H9 (cell line): ENCODE measurements at regions not wholly inside any gene's neighbourhood (a gene's known extent, or its start where the extent isn't known, plus 50 kb on each side); places are given as distances from the start of the nearest gene placed in this dataset.

ENCODE experiments used
- DNase-seq: peaks from one replicate; pipeline ENCODE4 v3.0.0-alpha.2; 2017
- H2AFZ ChIP-seq: one replicate; pipeline ENCODE4 v1.6.1; 2013; ENCODE audit warnings: mild to moderate bottlenecking, low read length, control low read depth, moderate library complexity
- H2AK5ac ChIP-seq: 2 replicates; pipeline ENCODE4 v1.6.1; 2013; ENCODE audit warnings: low read length, control low read depth, mixed read lengths; ENCODE audit not compliant: insufficient read length
- H2BK120ac ChIP-seq: one replicate; pipeline ENCODE4 v1.6.1; 2013; ENCODE audit warnings: low read depth, mild to moderate bottlenecking, low read length, control low read depth, inconsistent platforms; ENCODE audit not compliant: poor library complexity, severe bottlenecking
- H2BK12ac ChIP-seq: 2 replicates; pipeline ENCODE4 v1.6.1; 2013; ENCODE audit warnings: low read length, control low read depth, mixed read lengths, low read depth; ENCODE audit not compliant: insufficient read length
- H2BK15ac ChIP-seq: 2 replicates; pipeline ENCODE4 v1.6.1; 2013; ENCODE audit warnings: low read depth, low read length, control low read depth
- H2BK20ac ChIP-seq: one replicate; pipeline ENCODE4 v1.6.1; 2013; ENCODE audit warnings: low read depth, mild to moderate bottlenecking, low read length, control low read depth, inconsistent platforms; ENCODE audit not compliant: poor library complexity, severe bottlenecking
- H2BK5ac ChIP-seq: 2 replicates; pipeline ENCODE4 v1.6.1; 2013; ENCODE audit warnings: low read length, control low read depth, mixed read lengths; ENCODE audit not compliant: insufficient read length
- H3K14ac ChIP-seq: 2 replicates; pipeline ENCODE4 v1.6.1; 2013; ENCODE audit warnings: low read length, control low read depth; ENCODE audit not compliant: insufficient read depth
- H3K18ac ChIP-seq: 2 replicates; pipeline ENCODE4 v1.6.1; 2013; ENCODE audit warnings: low read depth, mild to moderate bottlenecking, mixed read lengths, low read length, control low read depth; ENCODE audit not compliant: insufficient read length
- H3K23ac ChIP-seq: 2 replicates; pipeline ENCODE4 v1.6.1; 2013; ENCODE audit warnings: low read length, control low read depth, mixed read lengths, low read depth; ENCODE audit not compliant: insufficient read length
- H3K23me2 ChIP-seq: 2 replicates; pipeline ENCODE4 v1.6.1; 2013; ENCODE audit warnings: low read depth, mild to moderate bottlenecking, mixed read lengths, low read length, control low read depth; ENCODE audit not compliant: insufficient read length, poor library complexity, severe bottlenecking
- H3K27ac ChIP-seq: 2 replicates; pipeline ENCODE4 v1.5.1; 2013; ENCODE audit warnings: low read length, control low read depth, mixed read lengths, low read depth; ENCODE audit not compliant: insufficient read length
- H3K27me3 ChIP-seq: 2 replicates; pipeline ENCODE4 v1.6.1; 2013; ENCODE audit warnings: low read length, control low read depth, inconsistent platforms; ENCODE audit not compliant: insufficient read depth
- H3K4ac ChIP-seq: 2 replicates; pipeline ENCODE4 v1.6.1; 2013; ENCODE audit warnings: low read depth, mild to moderate bottlenecking, control low read depth, inconsistent platforms, low read length, moderate library complexity
- H3K4me1 ChIP-seq: 2 replicates; pipeline ENCODE4 v1.6.1; 2013; ENCODE audit warnings: low read length, control low read depth, inconsistent platforms; ENCODE audit not compliant: insufficient read depth
- H3K4me2 ChIP-seq: 2 replicates; pipeline ENCODE4 v1.6.1; 2013; ENCODE audit warnings: low read length, control low read depth, mixed read lengths; ENCODE audit not compliant: insufficient read length, insufficient read depth
- H3K56ac ChIP-seq: 2 replicates; pipeline ENCODE4 v1.6.1; 2013; ENCODE audit warnings: low read depth, mild to moderate bottlenecking, mixed read lengths, low read length, control low read depth; ENCODE audit not compliant: insufficient read length
- H3K79me1 ChIP-seq: 2 replicates; pipeline ENCODE4 v1.6.1; 2013; ENCODE audit warnings: low read depth, mild to moderate bottlenecking, moderate library complexity, low read length, control low read depth, inconsistent platforms; ENCODE audit not compliant: insufficient read depth, poor library complexity, severe bottlenecking
- H3K79me2 ChIP-seq: 2 replicates; pipeline ENCODE4 v1.6.1; 2013; ENCODE audit warnings: low read length, control low read depth, inconsistent platforms; ENCODE audit not compliant: insufficient read depth
- H3K9ac ChIP-seq: 2 replicates; pipeline ENCODE4 v1.6.1; 2013; ENCODE audit warnings: low read length, control low read depth, mixed read lengths; ENCODE audit not compliant: insufficient read length; ENCODE audit errors: extremely low read depth
- H3K9me3 ChIP-seq: one replicate; pipeline ENCODE4 v1.6.1; 2013; ENCODE audit warnings: low read depth, low read length, inconsistent platforms; ENCODE audit not compliant: control insufficient read depth
- H3T11ph ChIP-seq: one replicate; pipeline ENCODE4 v1.6.1; 2013; ENCODE audit warnings: mild to moderate bottlenecking, low read length, control low read depth, inconsistent platforms
- H4K20me1 ChIP-seq: one replicate; pipeline ENCODE4 v1.6.1; 2013; ENCODE audit not compliant: control insufficient read depth, insufficient read length, insufficient read depth
- H4K5ac ChIP-seq: 2 replicates; pipeline ENCODE4 v1.6.1; 2013; ENCODE audit warnings: low read depth, mild to moderate bottlenecking, mixed read lengths, low read length, control low read depth; ENCODE audit not compliant: insufficient read length
- H4K8ac ChIP-seq: replicated peaks from 2 replicates; pipeline ENCODE4 v1.6.1; 2013; ENCODE audit warnings: low read length, control low read depth, mixed read lengths, low read depth; ENCODE audit not compliant: insufficient read length
- H4K91ac ChIP-seq: 2 replicates; pipeline ENCODE4 v1.6.1; 2013; ENCODE audit warnings: low read depth, mild to moderate bottlenecking, moderate library complexity, mixed read lengths, low read length, control low read depth; ENCODE audit not compliant: insufficient read length
- H3K27ac Mint-ChIP-seq, 3 experiments: 2 replicates in 2 of 3; 3 replicates in 1 of 3; pipeline ENCODE4 v1.8.0; 2020 to 2021; ENCODE audit warnings: mixed read lengths in 3 of 3, mild to moderate bottlenecking in 1 of 3, moderate library complexity in 1 of 3
- H3K27me3 Mint-ChIP-seq: 2 replicates; pipeline ENCODE4 v1.8.0; 2021; ENCODE audit warnings: low read depth, mild to moderate bottlenecking, moderate library complexity, mixed read lengths
- H3K36me3 Mint-ChIP-seq, 3 experiments: 2 replicates in 2 of 3; 3 replicates in 1 of 3; pipeline ENCODE4 v1.8.0; 2020 to 2021; ENCODE audit warnings: low read depth in 3 of 3, mixed read lengths in 3 of 3; ENCODE audit not compliant: insufficient read depth in 1 of 3
- H3K4me1 Mint-ChIP-seq, 2 experiments: 2 replicates each; pipeline ENCODE4 v1.8.0; 2020; ENCODE audit warnings: mixed read lengths in 2 of 2
- H3K4me3 Mint-ChIP-seq, 2 experiments: 2 replicates in 1 of 2; 3 replicates in 1 of 2; pipeline ENCODE4 v1.8.0; 2020 to 2021; ENCODE audit warnings: mild to moderate bottlenecking in 2 of 2, mixed read lengths in 2 of 2, moderate library complexity in 1 of 2
- H3K9me3 Mint-ChIP-seq, 2 experiments: 2 replicates in 1 of 2; 3 replicates in 1 of 2; pipeline ENCODE4 v1.8.0; 2020; ENCODE audit warnings: mild to moderate bottlenecking in 2 of 2, mixed read lengths in 2 of 2, moderate library complexity in 1 of 2
- WGBS: extraction: QIAGEN DNeasy Blood & Tissue Kit; methylation state at CpG from one replicate; pipeline ENCODE4 v1.1.7; 2013; ENCODE audit warnings: missing lambda C conversion rate, low lambda C conversion rate, mixed read lengths; ENCODE audit not compliant: insufficient read length; ENCODE audit errors: extremely low coverage; 5-methylcytosine and 5-hydroxymethylcytosine counted together
- TF ChIP-seq, protein P1 (sequence below): fragments of 200-600 bp; sonication (generic); conservative IDR thresholded peaks from 3 replicates; pipeline ENCODE4 v1.8.0; 2021; ENCODE audit warnings: antibody characterized with exemption, mild to moderate bottlenecking

DNA sequence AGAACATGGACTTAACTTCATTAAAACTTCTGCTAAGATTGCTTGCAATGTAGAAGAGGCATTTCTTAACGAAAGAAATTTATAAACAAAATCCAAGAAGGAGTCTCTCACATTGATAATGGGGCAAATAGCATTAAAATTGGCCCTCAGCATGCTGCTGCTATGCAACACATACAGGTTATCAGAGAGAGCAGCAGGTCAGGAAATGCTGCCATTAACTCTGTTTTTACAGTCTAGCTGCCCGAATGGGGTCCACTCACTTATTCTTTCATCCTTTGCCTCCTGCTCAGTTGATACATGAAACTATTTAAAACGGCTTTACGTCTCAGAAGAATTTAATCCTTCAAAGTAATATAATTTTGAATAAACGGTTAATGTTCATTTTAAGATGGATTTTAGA lies 620.4 kb downstream of the SLC16A7 start:
- H3K56ac ChIP-seq, result no peak overlapping the region
- Mint-ChIP-seq H3K27me3 (no peaks in the 10 kb centered on the region), H3K4me3 (no peak overlapping the region), H3K9me3 (peaks cover 15 to 28% of the 10 kb centered on the region in 2 experiments), H3K36me3 (peaks cover 6 to 32% (median 16%) of the 10 kb centered on the region in 3 experiments; a peak in 5 of 7 replicates), H3K27ac (no peak overlapping the region), H3K4me1 (no peaks in the 10 kb centered on the region)
- no peak overlapping the region for H3K4me2 ChIP-seq
- H3T11ph ChIP-seq, result no peak overlapping the region
- no peaks in the 10 kb centered on the region for H3K4me1 ChIP-seq
- no peak overlapping the region for H3K9ac ChIP-seq
- H4K8ac ChIP-seq, result no peak overlapping the region
- H2AK5ac ChIP-seq, result no peak overlapping the region
- H2BK5ac ChIP-seq, result no peak overlapping the region
- H3K23ac ChIP-seq, result no peak overlapping the region
- no peak overlapping the region for H2BK15ac ChIP-seq
- no CpG with 5 or more reads among the region's 5 CpGs for WGBS
- H2AFZ ChIP-seq, result no peak overlapping the region
- TF ChIP-seq, protein P1, sequence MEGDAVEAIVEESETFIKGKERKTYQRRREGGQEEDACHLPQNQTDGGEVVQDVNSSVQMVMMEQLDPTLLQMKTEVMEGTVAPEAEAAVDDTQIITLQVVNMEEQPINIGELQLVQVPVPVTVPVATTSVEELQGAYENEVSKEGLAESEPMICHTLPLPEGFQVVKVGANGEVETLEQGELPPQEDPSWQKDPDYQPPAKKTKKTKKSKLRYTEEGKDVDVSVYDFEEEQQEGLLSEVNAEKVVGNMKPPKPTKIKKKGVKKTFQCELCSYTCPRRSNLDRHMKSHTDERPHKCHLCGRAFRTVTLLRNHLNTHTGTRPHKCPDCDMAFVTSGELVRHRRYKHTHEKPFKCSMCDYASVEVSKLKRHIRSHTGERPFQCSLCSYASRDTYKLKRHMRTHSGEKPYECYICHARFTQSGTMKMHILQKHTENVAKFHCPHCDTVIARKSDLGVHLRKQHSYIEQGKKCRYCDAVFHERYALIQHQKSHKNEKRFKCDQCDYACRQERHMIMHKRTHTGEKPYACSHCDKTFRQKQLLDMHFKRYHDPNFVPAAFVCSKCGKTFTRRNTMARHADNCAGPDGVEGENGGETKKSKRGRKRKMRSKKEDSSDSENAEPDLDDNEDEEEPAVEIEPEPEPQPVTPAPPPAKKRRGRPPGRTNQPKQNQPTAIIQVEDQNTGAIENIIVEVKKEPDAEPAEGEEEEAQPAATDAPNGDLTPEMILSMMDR, result no peak
- H2BK120ac ChIP-seq, result no peak overlapping the region
- H3K4ac ChIP-seq, result no peak overlapping the region
- no peak for DNase-seq
- no peaks in the 10 kb centered on the region for H3K27me3 ChIP-seq
- no peaks in the 10 kb centered on the region for H3K9me3 ChIP-seq
- H3K18ac ChIP-seq, result no peak overlapping the region
- H3K27ac ChIP-seq, result no peak overlapping the region
- H3K79me2 ChIP-seq, result no peaks in the 10 kb centered on the region
- no peak overlapping the region for H4K91ac ChIP-seq
- H4K5ac ChIP-seq, result no peak overlapping the region
- H3K14ac ChIP-seq, result no peak overlapping the region
- no peak overlapping the region for H2BK20ac ChIP-seq
- no peaks in the 10 kb centered on the region for H3K79me1 ChIP-seq
- no peaks in the 10 kb centered on the region for H3K23me2 ChIP-seq
- no peak overlapping the region for H2BK12ac ChIP-seq
- no peaks in the 10 kb centered on the region for H4K20me1 ChIP-seq
